ENCODE measurements at regions not wholly inside any gene's neighbourhood (a gene's known extent, or its start where the extent isn't known, plus 50 kb on each side); places are given as distances from the start of the nearest gene placed in this dataset.

- TF ChIP-seq ZNF512 (CRISPR knock-in tag; IDR thresholded peaks at IDR 0.05; ENCODE audit: borderline replicate concordance): no peak
- TF ChIP-seq E2F4 (CRISPR knock-in tag; IDR thresholded peaks at IDR 0.05; ENCODE audit: borderline replicate concordance, low read depth): no peak
- no peak for TF ChIP-seq USF1 (CRISPR knock-in tag; IDR thresholded peaks at IDR 0.05)
- TF ChIP-seq SOX15 (CRISPR knock-in tag; IDR thresholded peaks at IDR 0.05): no peak
Observed at GRCh38 chr1:13893409-13893821, 193.4 kb downstream of the PRDM2 start (continued).

- TF ChIP-seq ZNF425 (CRISPR knock-in tag; conservative IDR thresholded peaks at IDR 0.05): no peak
- no peak for TF ChIP-seq FOXP4 (CRISPR knock-in tag; IDR thresholded peaks at IDR 0.05)
- TF ChIP-seq TP53 (CRISPR knock-in tag; IDR thresholded peaks at IDR 0.05): no peak
- no peak for TF ChIP-seq ZNF423 (CRISPR knock-in tag; IDR thresholded peaks at IDR 0.05)
- peaks cover 15% of the 10 kb centered on the region for H3K4me1 Mint-ChIP-seq
- ChIA-PET POLR2A (no interaction called here), CTCF (no interaction called here)
- ATAC-seq: no peak
- no peaks in the 10 kb centered on the region for H3K36me3 Mint-ChIP-seq
- H3K9me3 Mint-ChIP-seq: no peaks in the 10 kb centered on the region
- DNase-seq (ENCODE audit: low spot score): no peak
- peaks cover 67% of the 10 kb centered on the region for H3K27me3 Mint-ChIP-seq (ENCODE audit: low read depth)
- no peak overlapping the region for H3K27ac Mint-ChIP-seq
- H3K4me3 Mint-ChIP-seq: no peak overlapping the region
Observed at GRCh38 chr1:13896932-13897331, 196.9 kb downstream of the PRDM2 start.

GRCh38 chr1:13898406-13898805 lies 198.4 kb downstream of the PRDM2 start:
- CTCF ChIA-PET: interaction anchor here (0.9 kb wide), 1 partner anchor 32 kb away, joined by 3 read pairs; no protein-coding TSS in a partner anchor
- Mint-ChIP-seq H3K4me1 (peaks cover 12% of the 10 kb centered on the region), H3K27ac (no peak overlapping the region)

GRCh38 chr1:13899856-13900255 lies 199.9 kb downstream of the PRDM2 start:
- peaks cover 61% of the 10 kb centered on the region for H3K27me3 Mint-ChIP-seq (ENCODE audit: low read depth)
- POLR2A ChIA-PET: no interaction called here
- peaks cover 3% of the 10 kb centered on the region; the same call in 1 of the 2 replicates for H3K4me1 Mint-ChIP-seq
- no peaks in the 10 kb centered on the region for H3K36me3 Mint-ChIP-seq
- CTCF ChIA-PET: no interaction called here
- DNase-seq (ENCODE audit: low spot score) (no peak), ATAC-seq (no peak)
- no peak overlapping the region for H3K4me3 Mint-ChIP-seq
- H3K27ac Mint-ChIP-seq: no peak overlapping the region
- peaks cover 12% of the 10 kb centered on the region for H3K9me3 Mint-ChIP-seq
- TF ChIP-seq GRHL2 (CRISPR knock-in tag; IDR thresholded peaks at IDR 0.05; ENCODE audit: insufficient replicate concordance, severe bottlenecking): no peak
- TF ChIP-seq FOXP1 (CRISPR knock-in tag; IDR thresholded peaks at IDR 0.05; ENCODE audit: borderline replicate concordance): no peak
- no peak for TF ChIP-seq NR2C2 (CRISPR knock-in tag; IDR thresholded peaks at IDR 0.05)
- TF ChIP-seq E2F4 (CRISPR knock-in tag; IDR thresholded peaks at IDR 0.05; ENCODE audit: borderline replicate concordance, low read depth): no peak
- TF ChIP-seq HMGXB4 (CRISPR knock-in tag; IDR thresholded peaks at IDR 0.05): no peak
- TF ChIP-seq E2F5 (CRISPR knock-in tag; IDR thresholded peaks at IDR 0.05): no peak
- no peak for TF ChIP-seq IRF2 (CRISPR knock-in tag; IDR thresholded peaks at IDR 0.05; ENCODE audit: borderline replicate concordance, low read depth)
- no peak for TF ChIP-seq ZNF396 (CRISPR knock-in tag; IDR thresholded peaks at IDR 0.05; ENCODE audit: borderline replicate concordance)
- TF ChIP-seq SOX15 (CRISPR knock-in tag; IDR thresholded peaks at IDR 0.05): no peak
- TF ChIP-seq TP53 (CRISPR knock-in tag; IDR thresholded peaks at IDR 0.05): no peak
- no peak for TF ChIP-seq ZNF232 (CRISPR knock-in tag; IDR thresholded peaks at IDR 0.05)
- TF ChIP-seq RORB (CRISPR knock-in tag; IDR thresholded peaks at IDR 0.05): no peak

More at GRCh38 chr1:13898406-13898805, 198.4 kb downstream of the PRDM2 start:
- TF ChIP-seq GABPB1 (CRISPR knock-in tag; IDR thresholded peaks at IDR 0.05) (no peak), NR1H2 (CRISPR knock-in tag; IDR thresholded peaks at IDR 0.05) (no peak)
- Mint-ChIP-seq H3K27me3 (ENCODE audit: low read depth) (peaks cover 63% of the 10 kb centered on the region), H3K36me3 (no peaks in the 10 kb centered on the region), H3K4me3 (no peak overlapping the region), H3K9me3 (0 out of 2 replicates have a peak, but pooled peaks cover under 1% of the 10 kb centered on the region)
- ATAC-seq: no peak
- DNase-seq (ENCODE audit: low spot score): no peak
- POLR2A ChIA-PET: no interaction called here
